Vagina (tissue), 2 donors: ENCODE measurements at regions not wholly inside any gene's neighbourhood (a gene's known extent, or its start where the extent isn't known, plus 50 kb on each side); places are given as distances from the start of the nearest gene placed in this dataset.
"Not testable (repeated sequence)": the region's sequence is repeated elsewhere in the genome, so short reads cannot be mapped to it uniquely, and the experiment has no call there.

Experiments
- CTCF ChIP-seq, 3 experiments: fragments of 450-650 bp in 2 of 3; fragments of 200-600 bp in 1 of 3; sonication (generic) in 1 of 3; IDR thresholded peaks; one replicate each; pipeline ENCODE4 v1.5.1; 2017 to 2019; ENCODE audit warnings: antibody characterized with exemption in 3 of 3, mild to moderate bottlenecking in 2 of 3, moderate library complexity in 2 of 3
- POLR2AphosphoS5 ChIP-seq, 2 donors: sonication (generic); formaldehyde crosslinking; IDR thresholded peaks; one replicate each; pipeline ENCODE4 v1.9.0; 2017; ENCODE audit warnings: antibody characterized with exemption in 2 of 2, mild to moderate bottlenecking in 2 of 2, low read depth in 1 of 2; ENCODE audit not compliant: insufficient read depth in 1 of 2

- TF ChIP-seq CTCF (IDR thresholded peaks at IDR 0.05); POLR2AphosphoS5 (IDR thresholded peaks at IDR 0.05; ENCODE audit: insufficient read depth in 1 of 2, low read depth in 1 of 2): not testable (repeated sequence)
Measured at GRCh38 chr6:134659885-134660284, 290.0 kb downstream of the ALDH8A1 start.
